Smooth muscle cell (in vitro differentiated cells): ENCODE measurements at regions not wholly inside any gene's neighbourhood (a gene's known extent, or its start where the extent isn't known, plus 50 kb on each side); places are given as distances from the start of the nearest gene placed in this dataset.
"Not testable (repeated sequence)": the region's sequence is repeated elsewhere in the genome, so short reads cannot be mapped to it uniquely, and the experiment has no call there.

Experiments used
- DNase-seq: peaks from one replicate; lab custom pipeline; 2025; ENCODE audit not compliant: unreplicated experiment; lab: John Stamatoyannopoulos, UW
- H2AFZ ChIP-seq: fragments of 200-600 bp; sonication (generic); 2 replicates; pipeline ENCODE4 v1.6.0; 2016; ENCODE audit warnings: antibody characterized with exemption, low read depth, mild to moderate bottlenecking
- H3F3A ChIP-seq: fragments of 200-600 bp; sonication (generic); 2 replicates; pipeline ENCODE4 v1.6.0; 2017; ENCODE audit warnings: antibody characterized with exemption, low read depth
- H3K27ac ChIP-seq: fragments of 200-600 bp; sonication (generic); 2 replicates; pipeline ENCODE4 v1.5.1; 2016; ENCODE audit warnings: low read depth, mild to moderate bottlenecking
- H3K27me3 ChIP-seq: fragments of 200-600 bp; sonication (generic); 2 replicates; pipeline ENCODE4 v1.6.1; 2016; ENCODE audit warnings: low read depth, mild to moderate bottlenecking
- H3K36me3 ChIP-seq: fragments of 200-600 bp; sonication (generic); 2 replicates; pipeline ENCODE4 v1.5.1; 2016; ENCODE audit warnings: low read depth
- H3K4me1 ChIP-seq: fragments of 200-600 bp; sonication (generic); 2 replicates; pipeline ENCODE4 v1.5.1; 2016; ENCODE audit warnings: low read depth
- H3K4me2 ChIP-seq: fragments of 200-600 bp; sonication (generic); 2 replicates; pipeline ENCODE4 v1.6.0; 2016; ENCODE audit warnings: mild to moderate bottlenecking
- H3K4me3 ChIP-seq: fragments of 200-600 bp; sonication (generic); 2 replicates; pipeline ENCODE4 v1.5.1; 2016; ENCODE audit warnings: mild to moderate bottlenecking
- H3K79me2 ChIP-seq: fragments of 200-600 bp; sonication (generic); 2 replicates; pipeline ENCODE4 v1.6.0; 2016; ENCODE audit warnings: low read depth, mild to moderate bottlenecking
- H3K9ac ChIP-seq: fragments of 200-600 bp; sonication (generic); 2 replicates; pipeline ENCODE4 v1.6.0; 2016; ENCODE audit warnings: low read depth
- H3K9me3 ChIP-seq: fragments of 200-600 bp; sonication (generic); replicated peaks from 2 replicates; pipeline ENCODE4 v1.5.1; 2016; ENCODE audit warnings: low read depth
- H4K20me1 ChIP-seq: fragments of 200-600 bp; sonication (generic); 2 replicates; pipeline ENCODE4 v1.6.0; 2016; ENCODE audit warnings: low read depth
- WGBS: methylation state at CpG from one replicate; pipeline ENCODE4 v1.1.7; 2016; ENCODE audit warnings: low lambda C conversion rate; 5-methylcytosine and 5-hydroxymethylcytosine counted together

DNA sequence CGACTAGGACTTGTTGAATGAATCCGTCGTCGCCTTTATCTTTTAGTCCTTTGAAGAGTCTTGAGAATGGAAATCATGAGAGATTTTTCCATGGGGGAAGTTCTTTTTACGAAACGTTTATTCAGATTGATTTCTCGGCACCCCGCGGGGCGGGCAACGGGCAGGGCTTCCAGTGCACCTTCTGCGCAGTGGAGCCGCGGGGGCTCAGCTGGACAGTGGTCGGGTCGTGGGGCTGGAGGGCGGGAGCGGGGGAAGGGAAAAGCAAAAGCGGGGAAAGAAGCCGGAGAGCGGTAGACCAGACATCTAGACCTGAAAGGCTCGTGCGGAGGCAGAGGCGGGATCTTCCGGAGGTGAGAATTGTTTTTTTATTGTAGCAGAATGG, 103.0 kb downstream of the NBPF11 start:
- H3K4me1 ChIP-seq, H3F3A ChIP-seq, H3K36me3 ChIP-seq, H3K27me3 ChIP-seq, H3K9me3 ChIP-seq, H3K9ac ChIP-seq, H3K27ac ChIP-seq, H3K79me2 ChIP-seq, H4K20me1 ChIP-seq, DNase-seq: not testable (repeated sequence)
- Histone ChIP-seq H2AFZ (peak overlapping the region; percentile 88), H3K4me2 (peak overlapping the region; percentile 85), H3K4me3 (peak overlapping the region; percentile 58)
- WGBS, result 2% methylated on average over 17 of the region's 25 CpGs

DNA sequence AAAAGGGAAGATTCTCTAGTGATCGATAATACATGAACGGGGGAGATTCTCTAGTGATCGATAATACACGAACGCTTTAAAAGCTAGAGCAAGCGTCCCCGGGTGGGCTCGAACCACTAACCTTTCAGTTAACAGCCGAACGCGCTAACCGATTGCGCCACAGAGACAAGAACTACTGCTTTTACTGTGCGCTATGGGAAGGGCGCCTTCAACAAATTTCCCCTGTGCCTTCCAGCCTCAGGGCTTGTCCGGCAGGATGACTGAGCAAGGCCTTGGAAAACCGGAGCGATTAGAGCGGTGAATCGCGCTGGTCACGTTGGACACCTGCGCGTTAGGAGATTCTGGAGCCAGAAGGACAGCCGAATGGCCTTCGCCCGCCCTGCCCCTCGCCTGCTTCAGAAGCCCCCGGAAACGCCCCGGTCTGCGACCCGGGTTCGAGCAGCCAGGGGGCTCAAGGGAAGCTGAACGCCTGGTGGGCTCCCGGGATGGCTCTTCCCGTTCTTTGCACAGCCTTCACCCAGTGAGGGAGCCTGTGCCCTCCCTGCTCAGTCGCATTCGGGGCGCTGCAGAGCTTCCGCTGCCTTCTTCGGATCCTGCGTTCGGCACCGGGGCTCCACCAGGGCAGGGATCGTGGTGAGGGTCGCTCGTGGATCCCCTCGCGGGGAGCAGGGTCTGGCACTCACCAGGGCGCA, 103.5 kb downstream of the NBPF11 start:
- H3K9me3 ChIP-seq, H3K36me3 ChIP-seq, H4K20me1 ChIP-seq, H3K4me1 ChIP-seq, H3F3A ChIP-seq, H3K9ac ChIP-seq, H3K79me2 ChIP-seq, DNase-seq, H3K27me3 ChIP-seq, H3K27ac ChIP-seq: not testable (repeated sequence)
- 10% methylated on average over 36 of the region's 51 CpGs for WGBS
- H3K4me3 ChIP-seq, result peak overlapping the region; percentile 58
- peak overlapping the region; percentile 88 for H2AFZ ChIP-seq
- peak overlapping the region; percentile 85 for H3K4me2 ChIP-seq

DNA sequence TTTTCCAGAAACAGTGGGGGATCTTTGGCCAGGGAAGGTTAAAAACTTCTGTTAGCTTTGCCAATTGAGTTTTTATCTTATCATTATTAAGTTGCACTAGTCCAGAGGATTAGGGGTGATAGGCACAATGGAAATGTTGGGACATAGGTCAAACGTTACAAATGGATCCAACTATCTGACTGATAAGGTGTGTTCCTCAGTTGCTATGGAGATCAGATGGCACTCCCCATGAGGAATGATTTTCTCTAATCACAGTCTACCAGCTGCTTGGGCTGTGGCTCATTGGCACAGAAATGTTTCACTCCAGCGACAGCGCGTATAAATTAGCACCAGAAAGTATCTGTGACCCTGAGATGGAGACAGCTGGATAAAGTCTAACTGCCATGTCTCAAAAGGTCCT, 106.2 kb downstream of the NBPF11 start:
- H3K79me2 ChIP-seq, H4K20me1 ChIP-seq, H3K27me3 ChIP-seq, H3K4me2 ChIP-seq, H3F3A ChIP-seq, H3K9me3 ChIP-seq, H3K9ac ChIP-seq, DNase-seq, H3K36me3 ChIP-seq, H2AFZ ChIP-seq, H3K27ac ChIP-seq, H3K4me1 ChIP-seq, H3K4me3 ChIP-seq: not testable (repeated sequence)
- WGBS, result 97% methylated on average over 3 of the region's 4 CpGs

DNA sequence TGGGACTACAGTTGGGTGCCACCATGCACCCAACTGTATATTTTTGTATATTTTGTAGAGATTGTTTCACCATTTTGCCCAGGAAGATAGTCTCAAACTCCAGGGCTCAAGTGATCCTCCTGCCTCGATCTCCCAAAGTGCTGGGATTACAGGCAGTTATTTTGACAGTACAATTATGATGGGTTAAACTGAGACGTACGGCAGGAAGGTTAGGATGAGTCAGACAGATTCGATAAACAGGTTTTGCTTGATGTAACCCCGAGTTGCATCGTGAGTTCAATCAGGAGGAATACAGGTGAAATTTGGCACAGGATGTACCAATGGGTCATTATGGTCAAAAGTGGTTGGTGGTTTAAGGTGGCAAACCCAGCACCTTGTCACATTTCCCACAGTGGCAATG, 107.6 kb downstream of the NBPF11 start:
- not testable (repeated sequence) for H3F3A ChIP-seq, H3K4me1 ChIP-seq, H2AFZ ChIP-seq, H3K4me2 ChIP-seq, H3K9ac ChIP-seq, H3K36me3 ChIP-seq, H4K20me1 ChIP-seq, H3K79me2 ChIP-seq, H3K27ac ChIP-seq, H3K27me3 ChIP-seq, H3K9me3 ChIP-seq, DNase-seq, H3K4me3 ChIP-seq
- 86% methylated on average over 6 of the region's 6 CpGs for WGBS
